Endothelial cell of umbilical vein (primary cell): ENCODE measurements at regions not wholly inside any gene's neighbourhood (a gene's known extent, or its start where the extent isn't known, plus 50 kb on each side); places are given as distances from the start of the nearest gene placed in this dataset.

ENCODE experiments used
- BruUV-seq: library from RNA; stranded (reverse); fragments of 400-500 nt; replicated peaks from 2 replicates; lab custom pipeline; 2021; lab: Mats Ljungman, UMichigan
- CTCF ChIA-PET: fragments of 300-600, 350-600 bp; sonication (Branson Sonifier 250); formaldehyde crosslinking; loops from one replicate; lab custom pipeline; 2021; ENCODE audit warnings: antibody characterized with exemption, inconsistent platforms; lab: Charles Lee
- POLR2A ChIA-PET: fragments of 300-600, 350-600 bp; sonication (Branson Sonifier 250); formaldehyde crosslinking; loops from one replicate; lab custom pipeline; 2021; ENCODE audit warnings: antibody characterized with exemption, inconsistent platforms; lab: Charles Lee
- DNase-seq: peaks from one replicate; pipeline ENCODE4 v3.0.0-alpha.2; 2011; ENCODE audit warnings: low read depth, low spot score
- FAIRE-seq: peaks from 2 replicates; lab custom pipeline; 2011; peaks lifted over from hg19 to GRCh38; lab: Jason Lieb, UNC
- H2AFZ ChIP-seq: 2 replicates; pipeline ENCODE4 v1.6.0; 2012; ENCODE audit warnings: low read depth, low read length, control low read depth, inconsistent platforms
- H3K27ac ChIP-seq: 2 replicates; pipeline ENCODE4 v1.5.1; 2011; ENCODE audit warnings: low read depth, mild to moderate bottlenecking, control low read depth, low read length, moderate library complexity; ENCODE audit not compliant: insufficient read depth
- H3K27me3 ChIP-seq, 2 experiments: 2 replicates each; pipeline versions ENCODE4 v1.6.0 to v1.6.1; 2011; ENCODE audit warnings: low read length in 2 of 2, mixed read lengths in 1 of 2; ENCODE audit not compliant: control insufficient read depth in 2 of 2, insufficient read depth in 2 of 2
- H3K36me3 ChIP-seq, 2 experiments: 2 replicates in 1 of 2; 3 replicates in 1 of 2; pipeline ENCODE4 v1.5.1; 2011; ENCODE audit warnings: low read length in 2 of 2, mild to moderate bottlenecking in 1 of 2, moderate library complexity in 1 of 2; ENCODE audit not compliant: control insufficient read depth in 2 of 2, insufficient read depth in 2 of 2; ENCODE audit errors: extremely low read depth in 1 of 2
- H3K4me1 ChIP-seq: 3 replicates; pipeline ENCODE4 v1.5.1; 2011; ENCODE audit warnings: mild to moderate bottlenecking, low read length; ENCODE audit not compliant: control insufficient read depth, insufficient read depth; ENCODE audit errors: extremely low read depth
- H3K4me2 ChIP-seq: 2 replicates; pipeline ENCODE4 v1.6.1; 2011; ENCODE audit warnings: low read length, control low read depth, mixed read lengths; ENCODE audit not compliant: insufficient read depth
- H3K4me3 ChIP-seq, 3 experiments: fragments of 200-600 bp in 1 of 3; sonication (generic), shearing (Covaris generic) in 1 of 3; replicated peaks in 1 of 3; 2 replicates each; pipeline ENCODE4 v1.5.1; 2011 to 2016; ENCODE audit warnings: control low read depth in 3 of 3, low read length in 3 of 3, mild to moderate bottlenecking in 2 of 3, inconsistent platforms in 1 of 3, low read depth in 1 of 3, moderate library complexity in 1 of 3; ENCODE audit not compliant: insufficient read depth in 1 of 3
- H3K79me2 ChIP-seq: 2 replicates; pipeline ENCODE4 v1.6.0; 2012; ENCODE audit warnings: low read length, inconsistent platforms; ENCODE audit not compliant: control insufficient read depth, insufficient read depth
- H3K9ac ChIP-seq: replicated peaks from 2 replicates; pipeline ENCODE3; 2011; ENCODE audit warnings: low read length, control low read depth; ENCODE audit not compliant: insufficient read depth; ENCODE audit errors: extremely low read depth
- H3K9me1 ChIP-seq: replicated peaks from 3 replicates; pipeline ENCODE4 v1.6.0; 2011; ENCODE audit warnings: mild to moderate bottlenecking, low read length; ENCODE audit not compliant: control insufficient read depth, insufficient read depth; ENCODE audit errors: extremely low read depth
- H3K9me3 ChIP-seq: replicated peaks from 2 replicates; pipeline ENCODE4 v1.5.1; 2012; ENCODE audit warnings: low read length, inconsistent platforms; ENCODE audit not compliant: control insufficient read depth, insufficient read depth
- H4K20me1 ChIP-seq: replicated peaks from 2 replicates; pipeline ENCODE3; 2011; ENCODE audit warnings: mild to moderate bottlenecking, low read length; ENCODE audit not compliant: control insufficient read depth, insufficient read depth; ENCODE audit errors: extremely low read depth
- CTCF ChIP-seq, 2 donors: IDR thresholded peaks; 1 replicate in 1 of 2; 2 replicates in 1 of 2; pipeline ENCODE4 v1.5.1; 2011; ENCODE audit warnings: low read length in 2 of 2, mild to moderate bottlenecking in 2 of 2, moderate library complexity in 2 of 2, control low read depth in 1 of 2, inconsistent platforms in 1 of 2, low read depth in 1 of 2; ENCODE audit not compliant: insufficient read depth in 1 of 2; ENCODE audit errors: extremely low read depth in 1 of 2
- EZH2 ChIP-seq: IDR thresholded peaks from 2 replicates; pipeline ENCODE4 v1.6.1; 2012; ENCODE audit warnings: borderline replicate concordance, low read depth, mild to moderate bottlenecking, moderate library complexity, low read length, inconsistent platforms; ENCODE audit not compliant: severe bottlenecking
- GATA2 ChIP-seq: IDR thresholded peaks from 2 replicates; pipeline ENCODE4 v1.7.0; 2011; ENCODE audit warnings: low read depth, mild to moderate bottlenecking, moderate library complexity, mixed read lengths, low read length; ENCODE audit not compliant: insufficient read length, insufficient read depth
- MAX ChIP-seq: IDR thresholded peaks from 2 replicates; pipeline ENCODE4 v1.6.1; 2011; ENCODE audit not compliant: insufficient read depth, insufficient read length
- MYC ChIP-seq: IDR thresholded peaks from one replicate; pipeline ENCODE4 v1.6.1; 2011; ENCODE audit warnings: mild to moderate bottlenecking, low read depth, low read length
- POLR2AphosphoS5 ChIP-seq: IDR thresholded peaks from 2 replicates; pipeline ENCODE4 v1.6.1; 2012; ENCODE audit warnings: low read depth, mild to moderate bottlenecking, control low read depth, low read length, moderate library complexity; ENCODE audit not compliant: insufficient read depth
- dilution Hi-C: fragments of 300-500 bp; cut with MboI; formaldehyde crosslinking; loops from one replicate; pipeline ENCODE4 v1.15.0; 2019; ENCODE audit warnings: low sequenced_read_pairs; ENCODE audit not compliant: extremely low pct_ligation_motif_present
- intact Hi-C: fragments of 100-400 bp; cut with micrococcal nuclease; formaldehyde crosslinking; loops from one replicate; pipeline ENCODE4 v1.10.0; 2022

- intact Hi-C loops (no loop called here), dilution Hi-C loops (no loop called here)
- FAIRE-seq (no peak), DNase-seq (no peak)
- no TSS peak for BruUV-seq
- no peaks in the 10 kb centered on the region for H3K36me3 ChIP-seq
- no peak overlapping the region for H3K4me3 ChIP-seq
- no peaks in the 10 kb centered on the region for H3K4me1 ChIP-seq
- H3K79me2 ChIP-seq = no peaks in the 10 kb centered on the region
- H3K9ac ChIP-seq = no peak overlapping the region
- H3K9me1 ChIP-seq = no peaks in the 10 kb centered on the region
- H3K4me2 ChIP-seq = no peak overlapping the region
- TF ChIP-seq EZH2 = no peak
- TF ChIP-seq MYC = no peak
- TF ChIP-seq GATA2 = no peak
- TF ChIP-seq CTCF (IDR thresholded peaks at IDR 0.05; ENCODE audit: extremely low read depth in 1 of 2, insufficient read depth in 1 of 2, low read depth in 1 of 2, low read length in 2 of 2) = no peak
- no peak for TF ChIP-seq MAX
- no peak for TF ChIP-seq POLR2AphosphoS5
- POLR2A ChIA-PET = no interaction called here
- no peaks in the 10 kb centered on the region for H3K27me3 ChIP-seq
- CTCF ChIA-PET = no interaction called here
- H2AFZ ChIP-seq = no peak overlapping the region
- H3K9me3 ChIP-seq = no peaks in the 10 kb centered on the region
- H4K20me1 ChIP-seq = no peaks in the 10 kb centered on the region
- H3K27ac ChIP-seq = no peak overlapping the region
Observed at GRCh38 chr19:34600366-34600765, 76.6 kb downstream of the SCGB2B2 start.
